Mesothelial cell of epicardium (in vitro differentiated cells): ENCODE measurements at regions not wholly inside any gene's neighbourhood (a gene's known extent, or its start where the extent isn't known, plus 50 kb on each side); places are given as distances from the start of the nearest gene placed in this dataset.

ENCODE experiments used
- DNase-seq, 2 experiments: peaks; one replicate each; pipeline ENCODE4 v3.0.0; 2021; ENCODE audit warnings: low spot score in 2 of 2; ENCODE audit not compliant: unreplicated experiment in 2 of 2
- H3K27ac Mint-ChIP-seq: 2 replicates; pipeline ENCODE4 v1.8.0; 2021; ENCODE audit warnings: mixed read lengths
- H3K27me3 Mint-ChIP-seq: 2 replicates; pipeline ENCODE4 v1.8.0; 2021; ENCODE audit warnings: low read depth, mixed read lengths
- H3K36me3 Mint-ChIP-seq: 2 replicates; pipeline ENCODE4 v1.8.0; 2021; ENCODE audit warnings: mixed read lengths
- H3K4me1 Mint-ChIP-seq: 2 replicates; pipeline ENCODE4 v1.8.0; 2021; ENCODE audit warnings: mixed read lengths
- H3K4me3 Mint-ChIP-seq: 2 replicates; pipeline ENCODE4 v1.8.0; 2021; ENCODE audit warnings: mild to moderate bottlenecking, moderate library complexity, mixed read lengths
- H3K9me3 Mint-ChIP-seq: 2 replicates; pipeline ENCODE4 v1.8.0; 2021; ENCODE audit warnings: mixed read lengths
- CTCF ChIP-seq: fragments of 200-600 bp; sonication (generic); IDR thresholded peaks from one replicate; pipeline ENCODE4 v1.5.0; 2021; ENCODE audit warnings: antibody characterized with exemption; ENCODE audit not compliant: unreplicated experiment

- no peak for DNase-seq
- H3K36me3 Mint-ChIP-seq = peaks cover 4% of the 10 kb centered on the region
- no peak overlapping the region for H3K27ac Mint-ChIP-seq
- H3K9me3 Mint-ChIP-seq = peaks cover 7% of the 10 kb centered on the region
- H3K4me3 Mint-ChIP-seq = no peak overlapping the region
- H3K27me3 Mint-ChIP-seq = no peaks in the 10 kb centered on the region
- peaks cover 38% of the 10 kb centered on the region for H3K4me1 Mint-ChIP-seq
- no peak for TF ChIP-seq CTCF
These were observed 210.6 kb downstream of the DACT1 start for GRCh38 chr14:58848365-58848764.

- H3K4me1 Mint-ChIP-seq = peaks cover 30% of the 10 kb centered on the region
- H3K36me3 Mint-ChIP-seq = peaks cover 4% of the 10 kb centered on the region
- no peak overlapping the region for H3K4me3 Mint-ChIP-seq
- no peak for TF ChIP-seq CTCF
- no peak overlapping the region for H3K27ac Mint-ChIP-seq
- H3K27me3 Mint-ChIP-seq = no peaks in the 10 kb centered on the region
- peaks cover 7% of the 10 kb centered on the region for H3K9me3 Mint-ChIP-seq
- DNase-seq = no peak
These were observed 211.8 kb downstream of the DACT1 start for GRCh38 chr14:58849601-58850000.

DNA sequence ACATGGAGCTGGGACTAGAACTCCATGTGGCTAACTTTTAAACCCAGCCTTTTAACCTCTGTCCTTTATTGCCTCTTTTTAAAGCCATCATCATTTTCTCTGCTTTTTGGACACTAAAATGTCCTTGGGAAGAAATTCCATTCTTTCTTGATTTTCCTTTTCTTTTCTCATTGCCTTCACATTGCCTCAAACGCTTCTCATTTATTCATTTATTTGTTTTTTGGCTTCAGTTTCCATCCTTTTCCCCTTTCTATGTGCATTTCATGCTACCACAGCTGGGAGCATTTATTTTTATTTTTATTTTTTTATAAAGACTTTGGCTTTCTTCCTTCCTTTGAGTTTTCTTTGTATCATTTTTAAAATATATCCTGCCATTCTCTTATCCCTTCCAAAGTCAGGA is 212.2 kb downstream of the DACT1 start:
- no peak for TF ChIP-seq CTCF
- Mint-ChIP-seq H3K27ac (no peak overlapping the region), H3K9me3 (peaks cover 11% of the 10 kb centered on the region), H3K4me3 (no peak overlapping the region), H3K36me3 (peaks cover 4% of the 10 kb centered on the region), H3K4me1 (peaks cover 26% of the 10 kb centered on the region), H3K27me3 (no peaks in the 10 kb centered on the region)
- no peak for DNase-seq

DNA sequence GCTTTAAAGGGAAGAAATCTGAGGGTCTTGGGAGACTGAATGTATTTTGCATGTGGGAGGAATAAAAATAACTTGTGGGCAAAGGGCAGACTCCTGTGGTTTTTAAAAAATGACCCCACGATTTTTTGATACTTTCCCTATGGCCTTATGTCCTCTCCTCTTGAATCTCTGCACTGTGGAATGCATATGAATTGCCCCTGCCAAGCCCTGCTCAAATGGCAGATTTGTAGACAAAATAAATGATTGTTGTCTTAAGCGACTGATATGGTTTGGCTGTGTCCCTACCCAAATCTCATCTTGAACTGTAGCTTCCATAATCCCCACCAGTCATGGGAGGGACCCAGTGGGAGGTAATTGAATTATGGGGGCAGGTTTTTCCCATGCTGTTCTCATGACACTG is 223.8 kb downstream of the DACT1 start:
- H3K27ac Mint-ChIP-seq = no peak overlapping the region
- peaks cover 37% of the 10 kb centered on the region for H3K9me3 Mint-ChIP-seq
- no peaks in the 10 kb centered on the region for H3K27me3 Mint-ChIP-seq
- DNase-seq = no peak
- H3K36me3 Mint-ChIP-seq = peaks cover 16% of the 10 kb centered on the region
- H3K4me1 Mint-ChIP-seq = peaks cover 47% of the 10 kb centered on the region
- no peak for TF ChIP-seq CTCF
- no peak overlapping the region for H3K4me3 Mint-ChIP-seq

DNA sequence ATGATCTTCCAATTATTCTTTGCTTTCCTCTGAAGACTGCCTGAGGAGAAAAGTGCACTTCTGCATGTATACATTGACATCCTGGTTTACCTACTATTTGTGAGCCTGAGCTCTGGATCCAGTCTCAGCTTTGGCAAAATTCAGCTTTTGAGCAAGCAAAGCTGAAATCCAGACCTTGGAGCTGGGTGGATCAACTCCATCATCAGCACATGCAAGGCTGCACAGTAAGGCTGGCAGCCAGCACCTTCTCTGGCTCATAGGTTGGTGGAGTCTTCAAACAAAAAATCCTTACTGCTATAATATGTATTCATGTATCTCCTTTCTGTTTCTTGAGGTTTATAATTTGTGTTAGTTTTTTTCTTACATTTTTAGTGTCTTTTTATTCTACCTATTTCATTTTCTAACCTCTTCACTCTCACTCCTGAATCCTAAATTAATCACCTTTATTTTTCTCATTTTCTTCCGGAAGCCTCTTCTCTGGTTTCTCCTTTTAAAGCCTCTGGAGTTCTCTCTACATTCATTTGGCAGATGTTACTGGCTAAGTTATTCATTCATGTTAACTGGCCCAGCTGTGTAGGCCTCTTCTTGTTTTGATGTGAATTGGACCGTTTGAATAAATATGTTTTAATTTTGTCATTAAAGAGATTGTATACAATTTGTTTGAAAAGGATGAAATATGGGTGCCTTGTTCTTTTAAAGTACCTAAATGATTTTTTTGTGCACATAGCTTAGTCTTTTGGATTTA is 224.8 kb downstream of the DACT1 start:
- Mint-ChIP-seq H3K36me3 (peaks cover 13% of the 10 kb centered on the region), H3K9me3 (peaks cover 27% of the 10 kb centered on the region), H3K27ac (peak overlapping the region; percentile 79), H3K27me3 (no peaks in the 10 kb centered on the region), H3K4me1 (peaks cover 47% of the 10 kb centered on the region), H3K4me3 (no peak overlapping the region)
- TF ChIP-seq CTCF = no peak
- DNase-seq = no peak
